Stimulated activated naive B cell treated with anti-CD40 and anti-IgM and Interleukin-4, amounts not matched to agents 10 μg/mL and 1 μg/mL and 100 μg/mL, for 72 hours (primary cell): ENCODE measurements at regions not wholly inside any gene's neighbourhood (a gene's known extent, or its start where the extent isn't known, plus 50 kb on each side); places are given as distances from the start of the nearest gene placed in this dataset.
A peak's percentile ranks its signal among the peaks of the same experiment; 100 is the strongest.

Source experiments
- ATAC-seq, 2 donors: fragments of 150-1000 bp; cut with Tn5 transposase; replicated peaks; 2 replicates each; pipeline ENCODE4 v1.10.0; 2021; ENCODE audit warnings: moderate library complexity in 1 of 2
- DNase-seq: peaks from one replicate; pipeline ENCODE4 v3.0.0; 2021
- H3K27ac Mint-ChIP-seq: one replicate; pipeline ENCODE4 v1.8.0; 2022; ENCODE audit warnings: mild to moderate bottlenecking, mixed read lengths
- H3K27me3 Mint-ChIP-seq, 2 donors: one replicate each; pipeline ENCODE4 v1.8.0; 2022; ENCODE audit warnings: mixed read lengths in 2 of 2
- H3K36me3 Mint-ChIP-seq, 2 donors: one replicate each; pipeline ENCODE4 v1.8.0; 2022; ENCODE audit warnings: mixed read lengths in 2 of 2, mild to moderate bottlenecking in 1 of 2
- H3K4me1 Mint-ChIP-seq, 2 donors: one replicate each; pipeline ENCODE4 v1.8.0; 2022; ENCODE audit warnings: mixed read lengths in 2 of 2, mild to moderate bottlenecking in 1 of 2
- H3K4me3 Mint-ChIP-seq, 2 donors: one replicate each; pipeline ENCODE4 v1.8.0; 2022; ENCODE audit warnings: mild to moderate bottlenecking in 2 of 2, mixed read lengths in 2 of 2, moderate library complexity in 1 of 2
- H3K9me3 Mint-ChIP-seq, 2 donors: one replicate each; pipeline ENCODE4 v1.8.0; 2022; ENCODE audit warnings: mixed read lengths in 2 of 2, mild to moderate bottlenecking in 1 of 2

DNA sequence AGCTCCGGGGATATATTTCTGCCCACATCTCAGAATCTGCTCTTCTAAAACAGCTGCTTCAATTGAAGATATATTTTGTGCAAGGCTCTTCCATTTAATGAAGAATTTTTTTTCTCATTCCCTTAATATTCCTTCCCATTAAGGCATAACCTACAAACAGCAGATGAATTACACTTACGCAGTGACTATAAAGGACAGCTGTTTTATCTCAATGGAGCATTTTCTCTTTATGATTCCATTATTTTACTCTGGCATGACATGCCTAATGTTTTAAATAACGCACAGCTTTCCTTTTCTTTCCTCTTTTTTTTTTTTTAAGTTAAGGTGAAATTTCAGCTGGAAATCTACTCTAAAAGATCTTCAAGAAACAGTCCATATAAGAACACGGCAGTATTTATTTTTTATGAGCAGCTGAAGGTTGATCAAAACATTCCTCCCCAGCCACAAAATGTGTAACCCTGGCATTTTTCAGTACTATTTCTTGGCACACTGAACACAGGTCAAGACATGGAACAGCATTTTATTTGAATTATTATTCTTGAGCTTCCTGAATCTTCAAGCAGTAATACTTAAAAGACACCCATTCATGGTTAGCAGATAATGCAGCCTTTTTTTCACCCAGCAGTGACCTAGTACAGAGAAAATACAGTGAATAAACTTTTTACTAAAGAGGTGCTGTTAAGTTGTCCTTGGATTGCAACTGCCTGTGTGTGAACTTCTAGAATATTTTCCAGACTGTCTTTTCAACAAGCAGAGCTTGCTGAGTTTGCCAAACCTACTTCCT, 118.1 kb upstream of the FOXN3 start:
- ATAC-seq, result no peak
- Mint-ChIP-seq H3K4me3 (no peak overlapping the region), H3K36me3 (peaks cover 14 to 35% of the 10 kb centered on the region in 2 donors), H3K27ac (no peak overlapping the region), H3K4me1 (peaks cover 11 to 42% of the 10 kb centered on the region in 2 donors), H3K27me3 (no peaks in the 10 kb centered on the region), H3K9me3 (peaks cover 0 to 2% of the 10 kb centered on the region in 2 donors)
- no peak for DNase-seq

DNA sequence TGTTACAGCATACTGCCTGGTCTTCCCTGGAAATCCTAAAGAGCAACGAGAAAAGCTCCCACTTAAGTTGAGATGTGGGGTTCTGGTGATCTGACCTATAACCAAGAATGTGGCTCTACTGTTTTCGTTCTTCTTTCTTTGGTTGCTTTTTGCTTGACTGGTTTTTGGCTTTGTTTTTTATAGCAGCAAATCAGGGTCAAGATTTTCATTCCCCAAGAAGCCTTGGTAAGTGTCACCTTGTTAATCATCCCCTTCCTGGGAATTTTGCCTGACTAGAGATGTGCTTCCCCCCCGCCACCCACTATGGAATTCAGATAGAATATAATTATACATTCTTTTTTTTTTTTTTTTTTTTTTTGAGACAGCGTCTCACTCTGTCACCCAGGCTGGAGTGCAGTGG, 116.7 kb upstream of the FOXN3 start:
- H3K36me3 Mint-ChIP-seq, result peaks cover 15 to 31% of the 10 kb centered on the region in 2 donors

GRCh38 chr14:89533136-89533535, 116.1 kb upstream of the FOXN3 start:
- no peak overlapping the region for H3K27ac Mint-ChIP-seq
- peaks cover 16 to 37% of the 10 kb centered on the region in 2 donors for H3K36me3 Mint-ChIP-seq
- H3K4me1 Mint-ChIP-seq, result peaks cover 11 to 42% of the 10 kb centered on the region in 2 donors
- peaks cover 0 to 4% of the 10 kb centered on the region in 2 donors for H3K9me3 Mint-ChIP-seq
- H3K4me3 Mint-ChIP-seq, result no peak overlapping the region
- ATAC-seq, result no peak
- DNase-seq, result no peak
- no peaks in the 10 kb centered on the region for H3K27me3 Mint-ChIP-seq

More for the DNA sequence above, 116.7 kb upstream of the FOXN3 start:
- peaks cover 11 to 42% of the 10 kb centered on the region in 2 donors for H3K4me1 Mint-ChIP-seq
- DNase-seq, result no peak
- peak overlapping the region; percentile 47 for H3K27ac Mint-ChIP-seq
- no peaks in the 10 kb centered on the region for H3K27me3 Mint-ChIP-seq
- ATAC-seq, result peak in 1 of 2 donors; percentile 19
- H3K9me3 Mint-ChIP-seq, result peaks cover 0 to 4% of the 10 kb centered on the region in 2 donors
- H3K4me3 Mint-ChIP-seq, result no peak overlapping the region

- H3K36me3 Mint-ChIP-seq, result peaks cover 19 to 35% of the 10 kb centered on the region in 2 donors
- no peaks in the 10 kb centered on the region for H3K27me3 Mint-ChIP-seq
- no peak overlapping the region for H3K4me3 Mint-ChIP-seq
- ATAC-seq (no peak), DNase-seq (no peak)
- H3K27ac Mint-ChIP-seq, result peak overlapping the region; percentile 39
- peaks cover 9 to 36% of the 10 kb centered on the region in 2 donors for H3K4me1 Mint-ChIP-seq
- H3K9me3 Mint-ChIP-seq, result peaks cover 0 to 6% of the 10 kb centered on the region in 2 donors
These were observed 114.8 kb upstream of the FOXN3 start for GRCh38 chr14:89531661-89532335.

GRCh38 chr14:89524990-89525667, 108.1 kb upstream of the FOXN3 start:
- Mint-ChIP-seq H3K36me3 (peaks cover 23 to 48% of the 10 kb centered on the region in 2 donors), H3K27ac (no peak overlapping the region), H3K4me3 (no peak overlapping the region), H3K27me3 (no peaks in the 10 kb centered on the region), H3K4me1 (peaks cover 5 to 14% of the 10 kb centered on the region in 2 donors), H3K9me3 (peaks cover 5 to 7% of the 10 kb centered on the region in 2 donors)
- ATAC-seq (no peak), DNase-seq (no peak)

DNA sequence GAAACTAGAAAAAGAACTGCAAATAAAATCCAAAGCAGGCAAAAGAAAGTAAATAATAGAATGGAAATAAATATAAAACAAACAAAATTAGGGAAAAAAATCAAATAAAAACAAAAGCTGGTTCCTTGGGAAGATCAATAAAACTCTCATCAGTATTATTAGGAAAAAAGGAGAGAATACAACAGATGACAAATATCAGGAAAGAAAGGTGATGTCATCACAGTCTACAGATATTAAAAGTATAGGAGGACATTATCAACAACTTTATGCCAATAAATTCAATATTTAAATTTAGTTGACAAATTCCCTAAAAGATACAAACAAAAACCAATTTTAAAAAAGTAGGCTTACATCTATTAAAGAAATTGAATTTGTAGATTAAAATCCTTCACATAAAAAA, 107.4 kb upstream of the FOXN3 start:
- Mint-ChIP-seq H3K27ac (no peak overlapping the region), H3K36me3 (peaks cover 22 to 49% of the 10 kb centered on the region in 2 donors), H3K9me3 (peaks cover 3 to 7% of the 10 kb centered on the region in 2 donors), H3K4me3 (no peak overlapping the region), H3K4me1 (peaks cover 7 to 14% of the 10 kb centered on the region in 2 donors), H3K27me3 (no peaks in the 10 kb centered on the region)
- DNase-seq (no peak), ATAC-seq (no peak)

DNA sequence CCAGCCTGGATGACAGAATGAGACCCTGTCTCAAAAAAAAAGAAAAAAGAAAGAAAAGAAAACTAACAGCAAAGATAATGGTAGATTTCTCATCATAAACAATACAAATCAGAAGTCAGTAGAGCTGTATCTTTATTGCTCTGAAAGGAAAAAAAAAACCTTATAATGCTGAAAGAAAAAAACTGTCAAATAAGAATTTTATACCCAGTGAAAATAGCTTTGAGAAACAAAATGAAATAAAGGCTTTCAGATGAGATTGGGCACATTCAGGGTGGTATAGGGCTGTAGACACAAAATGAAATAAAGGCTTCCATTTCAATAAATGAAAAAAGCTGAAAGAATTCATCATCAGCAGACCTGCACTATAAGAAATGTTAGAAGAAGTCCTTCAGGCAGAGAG, 105.0 kb upstream of the FOXN3 start:
- H3K27me3 Mint-ChIP-seq, result no peaks in the 10 kb centered on the region
- DNase-seq (no peak), ATAC-seq (no peak)
- peaks cover 1 to 7% of the 10 kb centered on the region in 2 donors for H3K9me3 Mint-ChIP-seq
- peaks cover 24 to 52% of the 10 kb centered on the region in 2 donors for H3K36me3 Mint-ChIP-seq
- H3K4me3 Mint-ChIP-seq, result no peak overlapping the region
- peaks cover 19 to 28% of the 10 kb centered on the region in 2 donors for H3K4me1 Mint-ChIP-seq
- H3K27ac Mint-ChIP-seq, result no peak overlapping the region

GRCh38 chr14:89519040-89519439, 102.0 kb upstream of the FOXN3 start:
- DNase-seq, result no peak
- H3K9me3 Mint-ChIP-seq, result peaks cover 1 to 7% of the 10 kb centered on the region in 2 donors
- ATAC-seq, result no peak
- peaks cover 27 to 49% of the 10 kb centered on the region in 2 donors for H3K36me3 Mint-ChIP-seq
- H3K4me3 Mint-ChIP-seq, result no peak overlapping the region
- H3K27me3 Mint-ChIP-seq, result no peaks in the 10 kb centered on the region
- H3K27ac Mint-ChIP-seq, result no peak overlapping the region
- peaks cover 15 to 18% of the 10 kb centered on the region in 2 donors for H3K4me1 Mint-ChIP-seq

DNA sequence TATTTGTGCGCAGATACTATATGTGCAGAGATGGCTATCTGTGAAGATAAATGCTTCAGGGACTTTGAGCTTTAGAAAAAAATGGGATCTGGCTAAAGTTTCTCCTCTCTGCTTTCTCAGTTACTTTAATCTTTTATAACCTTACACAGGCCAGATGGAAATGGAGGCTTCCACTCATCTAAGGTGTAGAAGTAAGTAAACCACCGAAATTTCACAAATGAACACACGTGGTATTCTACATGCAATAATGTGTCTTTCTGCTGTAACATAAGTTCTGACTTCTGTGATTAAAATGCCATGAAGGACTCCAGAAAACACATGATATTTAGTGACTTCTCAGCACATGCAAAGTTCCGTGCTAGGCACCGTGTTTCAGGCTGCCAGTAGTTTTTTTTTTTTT, 99.1 kb upstream of the FOXN3 start:
- Mint-ChIP-seq H3K36me3 (peaks cover 23 to 57% of the 10 kb centered on the region in 2 donors), H3K9me3 (peaks cover 0 to 3% of the 10 kb centered on the region in 2 donors), H3K27ac (no peak overlapping the region), H3K4me1 (peaks cover 28 to 33% of the 10 kb centered on the region in 2 donors), H3K4me3 (no peak overlapping the region), H3K27me3 (no peaks in the 10 kb centered on the region)
- ATAC-seq, result no peak
- no peak for DNase-seq

- peaks cover 37 to 48% of the 10 kb centered on the region in 2 donors for H3K4me1 Mint-ChIP-seq
- H3K4me3 Mint-ChIP-seq, result no peak overlapping the region
- H3K27ac Mint-ChIP-seq, result no peak overlapping the region
These were observed 97.6 kb upstream of the FOXN3 start for GRCh38 chr14:89514601-89515000.

GRCh38 chr14:89509891-89510290, 92.9 kb upstream of the FOXN3 start:
- H3K4me1 Mint-ChIP-seq, result peaks cover 43 to 61% of the 10 kb centered on the region in 2 donors
- DNase-seq (no peak), ATAC-seq (no peak)
- no peaks in the 10 kb centered on the region for H3K27me3 Mint-ChIP-seq
- H3K4me3 Mint-ChIP-seq, result peak overlapping the region; percentile 75 to 76
- no peaks in the 10 kb centered on the region for H3K9me3 Mint-ChIP-seq
- H3K27ac Mint-ChIP-seq, result peak overlapping the region; percentile 95
- H3K36me3 Mint-ChIP-seq, result peaks cover 16 to 38% of the 10 kb centered on the region in 2 donors

More at GRCh38 chr14:89514601-89515000, 97.6 kb upstream of the FOXN3 start:
- Mint-ChIP-seq H3K36me3 (peaks cover 27 to 60% of the 10 kb centered on the region in 2 donors), H3K27me3 (no peaks in the 10 kb centered on the region), H3K9me3 (no peaks in the 10 kb centered on the region)
- DNase-seq, result no peak
- ATAC-seq, result no peak

GRCh38 chr14:89508863-89509262, 91.8 kb upstream of the FOXN3 start:
- ATAC-seq, result no peak

DNA sequence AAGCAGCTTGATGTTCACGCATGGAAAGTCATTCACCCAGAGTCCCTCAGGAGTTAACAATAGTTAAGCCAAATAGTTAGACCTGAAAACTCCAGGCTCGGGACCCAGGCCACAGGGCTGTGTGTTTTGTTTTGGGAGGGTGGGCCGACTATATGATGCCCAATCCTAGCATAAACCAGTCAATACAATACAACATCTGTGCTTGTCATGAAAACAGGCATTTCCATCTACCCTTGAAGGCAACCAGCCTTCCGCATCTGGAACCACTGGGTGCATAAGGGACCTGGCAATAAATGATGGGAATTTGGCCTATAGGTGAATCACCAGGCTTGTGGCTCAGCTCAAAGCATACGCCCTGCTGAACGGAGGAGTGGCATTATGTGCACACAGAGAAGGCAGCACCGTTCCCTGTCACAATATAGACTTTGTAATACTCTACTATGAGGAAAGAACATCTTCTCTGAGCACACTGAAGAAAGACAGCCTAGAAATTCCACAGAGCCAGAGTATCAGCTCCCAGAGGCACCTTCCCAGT, 91.0 kb upstream of the FOXN3 start:
- Mint-ChIP-seq H3K4me1 (peaks cover 57 to 74% of the 10 kb centered on the region in 2 donors), H3K27me3 (no peaks in the 10 kb centered on the region), H3K36me3 (peaks cover 13 to 46% of the 10 kb centered on the region in 2 donors), H3K4me3 (peak overlapping the region in 1 of 2 donors; percentile 62), H3K9me3 (no peaks in the 10 kb centered on the region), H3K27ac (no peak overlapping the region)
- DNase-seq (no peak), ATAC-seq (no peak)

More at GRCh38 chr14:89508863-89509262, 91.8 kb upstream of the FOXN3 start:
- Mint-ChIP-seq H3K9me3 (no peaks in the 10 kb centered on the region), H3K27me3 (no peaks in the 10 kb centered on the region), H3K4me1 (peaks cover 52 to 68% of the 10 kb centered on the region in 2 donors), H3K27ac (no peak overlapping the region), H3K36me3 (peaks cover 13 to 45% of the 10 kb centered on the region in 2 donors), H3K4me3 (no peak overlapping the region)
- no peak for DNase-seq

GRCh38 chr14:89507521-89507920, 90.5 kb upstream of the FOXN3 start:
- no peaks in the 10 kb centered on the region for H3K9me3 Mint-ChIP-seq
- ATAC-seq (peak; percentile 67 to 74), DNase-seq (no peak)
- peaks cover 59 to 79% of the 10 kb centered on the region in 2 donors for H3K4me1 Mint-ChIP-seq
- peak overlapping the region in 1 of 2 donors; percentile 62 for H3K4me3 Mint-ChIP-seq
- peaks cover 13 to 46% of the 10 kb centered on the region in 2 donors for H3K36me3 Mint-ChIP-seq
- H3K27me3 Mint-ChIP-seq, result no peaks in the 10 kb centered on the region
- H3K27ac Mint-ChIP-seq, result no peak overlapping the region
